Upper lobe of left lung (tissue), 4 donors: ENCODE measurements at regions not wholly inside any gene's neighbourhood (a gene's known extent, or its start where the extent isn't known, plus 50 kb on each side); places are given as distances from the start of the nearest gene placed in this dataset.

Experiments used
- CTCF ChIP-seq, 6 experiments: fragments of 450-650 bp in 4 of 6; fragments of 200-600 bp in 2 of 6; sonication (generic) in 2 of 6; IDR thresholded peaks; one replicate each; pipeline ENCODE4 v1.5.1; 2016 to 2019; ENCODE audit warnings: antibody characterized with exemption in 6 of 6
- POLR2A ChIP-seq, 4 donors: fragments of 450-650 bp; IDR thresholded peaks; one replicate each; pipeline ENCODE4 v1.5.1; 2016 to 2017; ENCODE audit warnings: antibody characterized with exemption in 4 of 4, mild to moderate bottlenecking in 2 of 4

GRCh38 chr2:5977477-5977876 is 285.3 kb downstream of the SOX11 start:
- no peak for TF ChIP-seq CTCF (IDR thresholded peaks at IDR 0.05)
- TF ChIP-seq POLR2A (IDR thresholded peaks at IDR 0.05) = no peak
